Osteocyte (in vitro differentiated cells): ENCODE measurements at regions not wholly inside any gene's neighbourhood (a gene's known extent, or its start where the extent isn't known, plus 50 kb on each side); places are given as distances from the start of the nearest gene placed in this dataset.

Experiments used
- DNase-seq: peaks from one replicate; pipeline ENCODE4 v3.0.0; 2021; ENCODE audit warnings: mixed read lengths; ENCODE audit not compliant: unreplicated experiment; ENCODE audit errors: extremely low spot score
- H3K27ac Mint-ChIP-seq: one replicate; pipeline ENCODE4 v1.8.0; 2021; ENCODE audit warnings: mild to moderate bottlenecking, mixed read lengths; ENCODE audit not compliant: unreplicated experiment
- H3K27me3 Mint-ChIP-seq: one replicate; pipeline ENCODE4 v1.8.0; 2021; ENCODE audit warnings: mixed read lengths; ENCODE audit not compliant: unreplicated experiment
- H3K36me3 Mint-ChIP-seq: one replicate; pipeline ENCODE4 v1.8.0; 2021; ENCODE audit warnings: mixed read lengths; ENCODE audit not compliant: unreplicated experiment
- H3K4me1 Mint-ChIP-seq: one replicate; pipeline ENCODE4 v1.8.0; 2021; ENCODE audit warnings: mixed read lengths; ENCODE audit not compliant: unreplicated experiment
- H3K4me3 Mint-ChIP-seq: one replicate; pipeline ENCODE4 v1.8.0; 2021; ENCODE audit warnings: mild to moderate bottlenecking, moderate library complexity, mixed read lengths; ENCODE audit not compliant: unreplicated experiment
- H3K9me3 Mint-ChIP-seq: one replicate; pipeline ENCODE4 v1.8.0; 2021; ENCODE audit warnings: mixed read lengths; ENCODE audit not compliant: unreplicated experiment
- TF ChIP-seq, protein P1 (sequence below): fragments of 200-600 bp; sonication (generic); IDR thresholded peaks from 2 replicates; pipeline ENCODE4 v1.5.0; 2021; ENCODE audit warnings: antibody characterized with exemption, mild to moderate bottlenecking, moderate library complexity

DNA sequence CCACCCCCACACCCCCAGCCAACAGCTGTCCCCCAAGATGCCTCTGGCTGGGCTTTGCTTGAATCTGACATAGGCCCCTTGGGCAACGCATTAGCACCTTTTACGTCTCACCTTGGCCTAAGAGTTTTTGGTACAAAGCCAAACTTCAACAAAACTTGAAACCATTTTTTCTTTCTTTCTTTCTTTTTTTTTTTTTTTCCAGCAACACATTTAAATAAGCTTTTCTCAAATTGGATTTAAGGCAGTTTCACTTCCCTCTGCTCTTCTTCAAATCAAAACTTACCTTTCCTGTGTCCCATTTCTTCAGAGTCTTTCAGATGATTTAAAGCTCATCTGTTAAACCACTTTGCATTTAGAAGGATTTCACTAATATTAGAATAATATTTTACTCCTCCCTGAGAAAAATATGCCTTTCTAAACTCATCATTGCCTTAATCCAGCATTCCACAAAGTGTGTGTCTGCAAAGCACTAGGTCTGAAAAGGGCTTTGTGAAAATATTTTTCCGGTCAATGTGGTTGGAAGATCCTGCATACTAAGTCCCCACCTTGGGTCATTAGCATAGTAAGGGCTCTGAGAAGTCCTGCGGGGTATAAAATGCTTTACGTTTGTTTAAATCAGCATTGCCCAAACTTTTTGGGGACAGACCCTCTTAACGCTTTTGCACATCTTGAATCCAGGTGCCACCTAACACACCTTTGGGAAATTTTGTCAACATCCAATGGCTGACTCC is 217.0 kb downstream of the TLE3 start:
- DNase-seq, result no peak
- H3K4me3 Mint-ChIP-seq, result no peak overlapping the region
- no peak overlapping the region for H3K27ac Mint-ChIP-seq
- H3K4me1 Mint-ChIP-seq, result peaks cover 2% of the 10 kb centered on the region
- no peaks in the 10 kb centered on the region for H3K36me3 Mint-ChIP-seq
- TF ChIP-seq, protein P1, sequence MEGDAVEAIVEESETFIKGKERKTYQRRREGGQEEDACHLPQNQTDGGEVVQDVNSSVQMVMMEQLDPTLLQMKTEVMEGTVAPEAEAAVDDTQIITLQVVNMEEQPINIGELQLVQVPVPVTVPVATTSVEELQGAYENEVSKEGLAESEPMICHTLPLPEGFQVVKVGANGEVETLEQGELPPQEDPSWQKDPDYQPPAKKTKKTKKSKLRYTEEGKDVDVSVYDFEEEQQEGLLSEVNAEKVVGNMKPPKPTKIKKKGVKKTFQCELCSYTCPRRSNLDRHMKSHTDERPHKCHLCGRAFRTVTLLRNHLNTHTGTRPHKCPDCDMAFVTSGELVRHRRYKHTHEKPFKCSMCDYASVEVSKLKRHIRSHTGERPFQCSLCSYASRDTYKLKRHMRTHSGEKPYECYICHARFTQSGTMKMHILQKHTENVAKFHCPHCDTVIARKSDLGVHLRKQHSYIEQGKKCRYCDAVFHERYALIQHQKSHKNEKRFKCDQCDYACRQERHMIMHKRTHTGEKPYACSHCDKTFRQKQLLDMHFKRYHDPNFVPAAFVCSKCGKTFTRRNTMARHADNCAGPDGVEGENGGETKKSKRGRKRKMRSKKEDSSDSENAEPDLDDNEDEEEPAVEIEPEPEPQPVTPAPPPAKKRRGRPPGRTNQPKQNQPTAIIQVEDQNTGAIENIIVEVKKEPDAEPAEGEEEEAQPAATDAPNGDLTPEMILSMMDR, result no peak
- peaks cover 5% of the 10 kb centered on the region for H3K9me3 Mint-ChIP-seq
- peaks cover 45% of the 10 kb centered on the region for H3K27me3 Mint-ChIP-seq

DNA sequence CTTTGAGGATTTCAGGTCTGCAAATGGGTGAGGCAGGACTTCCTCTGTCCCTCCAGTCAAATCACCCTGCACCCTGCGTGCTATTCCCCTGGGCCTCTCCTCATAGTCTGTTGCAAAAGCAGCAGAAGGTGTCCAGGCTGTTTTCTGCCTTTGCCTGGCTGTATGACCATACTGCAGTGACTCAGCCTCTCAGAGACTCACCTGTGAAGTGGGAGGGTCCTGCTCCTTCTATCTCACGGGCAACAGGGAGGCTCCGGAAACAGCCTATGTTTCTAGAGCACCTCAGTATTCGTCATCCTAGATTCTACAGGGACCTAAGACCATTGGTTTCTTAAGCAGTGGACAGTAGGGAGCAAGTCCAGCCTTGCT is 216.4 kb downstream of the TLE3 start:
- no peak overlapping the region for H3K27ac Mint-ChIP-seq
- H3K36me3 Mint-ChIP-seq, result no peaks in the 10 kb centered on the region
- DNase-seq, result no peak
- H3K27me3 Mint-ChIP-seq, result peaks cover 50% of the 10 kb centered on the region
- no peak overlapping the region for H3K4me3 Mint-ChIP-seq
- peaks cover 5% of the 10 kb centered on the region for H3K9me3 Mint-ChIP-seq
- H3K4me1 Mint-ChIP-seq, result peaks cover 2% of the 10 kb centered on the region
- TF ChIP-seq, protein P1, result no peak

DNA sequence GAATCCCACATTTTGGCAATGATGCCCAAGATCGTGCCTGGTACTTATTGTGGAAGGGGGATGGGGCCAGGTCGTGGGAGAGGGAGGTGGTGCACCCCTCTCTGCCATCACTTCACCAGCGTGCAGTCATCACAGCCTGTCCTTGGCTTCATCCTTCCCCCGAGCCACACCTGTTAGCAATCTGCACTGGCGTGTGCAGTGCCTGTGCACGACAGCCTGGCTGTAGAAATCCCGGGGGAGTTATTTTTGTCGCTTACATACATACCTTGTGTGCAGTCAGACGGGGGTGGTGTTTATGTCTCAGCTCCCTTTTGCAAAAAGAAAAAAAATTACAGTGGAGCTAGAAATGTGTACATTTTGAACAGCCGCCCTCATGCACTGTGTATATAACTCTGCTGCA is 216.0 kb downstream of the TLE3 start:
- no peaks in the 10 kb centered on the region for H3K36me3 Mint-ChIP-seq
- H3K9me3 Mint-ChIP-seq, result peaks cover 5% of the 10 kb centered on the region
- no peak overlapping the region for H3K4me3 Mint-ChIP-seq
- no peak overlapping the region for H3K27ac Mint-ChIP-seq
- H3K4me1 Mint-ChIP-seq, result peaks cover 2% of the 10 kb centered on the region
- no peak for DNase-seq
- TF ChIP-seq, protein P1, result no peak
- H3K27me3 Mint-ChIP-seq, result peaks cover 54% of the 10 kb centered on the region

DNA sequence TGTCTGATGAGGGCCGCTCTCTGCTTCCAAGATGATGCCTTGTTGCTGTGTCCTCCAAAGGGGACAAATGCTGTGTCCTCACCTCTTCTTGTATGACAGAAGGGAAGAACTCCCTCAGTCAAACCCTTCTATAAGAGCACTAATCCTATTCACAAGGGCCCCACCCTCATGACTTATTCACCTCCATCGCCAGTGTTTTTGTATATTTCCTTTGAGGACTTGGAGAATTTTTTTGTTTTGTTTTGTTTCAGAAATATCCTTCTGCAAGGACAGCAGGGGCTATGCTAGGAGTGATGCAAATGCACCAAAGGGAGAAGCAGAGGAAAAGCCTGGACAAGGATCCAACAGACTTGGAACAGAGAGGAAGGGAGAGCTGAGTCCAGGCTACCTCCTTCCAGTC is 214.4 kb downstream of the TLE3 start:
- H3K9me3 Mint-ChIP-seq, result peaks cover 5% of the 10 kb centered on the region
- peaks cover 2% of the 10 kb centered on the region for H3K4me1 Mint-ChIP-seq

DNA sequence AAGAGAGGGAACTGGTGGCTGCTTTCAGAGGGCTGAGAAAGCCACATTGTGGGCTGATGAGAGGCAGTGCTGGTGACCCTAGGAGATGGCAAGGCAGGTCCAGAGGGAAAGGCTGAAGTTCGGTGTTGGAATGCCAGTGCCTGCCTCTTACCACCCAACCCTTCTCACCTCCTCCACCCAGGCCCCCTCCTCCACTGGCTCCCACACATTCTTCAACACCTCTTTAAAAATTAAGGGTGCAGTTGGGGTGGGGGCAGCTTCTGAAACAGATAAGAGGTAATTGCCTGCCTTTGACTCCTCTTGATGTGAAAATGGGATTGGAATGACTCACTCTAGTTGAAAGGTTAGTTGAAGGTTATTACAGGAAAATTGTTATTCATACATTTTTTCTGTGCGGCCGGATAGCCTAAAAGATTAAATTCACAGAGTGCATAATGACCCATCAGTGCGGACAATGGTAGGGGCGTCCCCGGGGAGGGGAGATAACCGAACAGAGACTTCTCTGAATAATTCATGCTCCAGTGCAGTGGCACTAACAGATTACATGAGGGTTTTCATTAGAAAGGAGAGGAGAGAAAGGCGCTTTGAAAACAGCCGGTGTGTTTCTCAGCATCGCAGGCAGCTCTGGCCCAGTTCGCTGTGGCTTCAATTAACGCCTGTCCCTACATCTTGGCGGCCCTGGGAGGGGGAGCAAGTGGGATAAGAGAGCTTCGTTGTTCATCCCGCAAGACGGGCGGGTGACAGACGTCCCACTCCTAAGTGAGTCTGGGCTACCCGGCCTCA is 212.4 kb downstream of the TLE3 start:
- Mint-ChIP-seq H3K4me3 (no peak overlapping the region), H3K27ac (no peak overlapping the region), H3K9me3 (peaks cover 5% of the 10 kb centered on the region), H3K27me3 (peaks cover 68% of the 10 kb centered on the region), H3K36me3 (no peaks in the 10 kb centered on the region), H3K4me1 (peaks cover 2% of the 10 kb centered on the region)
- DNase-seq, result no peak
- TF ChIP-seq, protein P1, result no peak

More for the DNA sequence above, 214.4 kb downstream of the TLE3 start:
- no peak for DNase-seq
- no peak overlapping the region for H3K4me3 Mint-ChIP-seq
- H3K27me3 Mint-ChIP-seq, result peaks cover 63% of the 10 kb centered on the region
- TF ChIP-seq, protein P1, result no peak
- H3K27ac Mint-ChIP-seq, result no peak overlapping the region
- no peaks in the 10 kb centered on the region for H3K36me3 Mint-ChIP-seq
